ENCODE measurements at regions not wholly inside any gene's neighbourhood (a gene's known extent, or its start where the extent isn't known, plus 50 kb on each side); places are given as distances from the start of the nearest gene placed in this dataset.

DNA sequence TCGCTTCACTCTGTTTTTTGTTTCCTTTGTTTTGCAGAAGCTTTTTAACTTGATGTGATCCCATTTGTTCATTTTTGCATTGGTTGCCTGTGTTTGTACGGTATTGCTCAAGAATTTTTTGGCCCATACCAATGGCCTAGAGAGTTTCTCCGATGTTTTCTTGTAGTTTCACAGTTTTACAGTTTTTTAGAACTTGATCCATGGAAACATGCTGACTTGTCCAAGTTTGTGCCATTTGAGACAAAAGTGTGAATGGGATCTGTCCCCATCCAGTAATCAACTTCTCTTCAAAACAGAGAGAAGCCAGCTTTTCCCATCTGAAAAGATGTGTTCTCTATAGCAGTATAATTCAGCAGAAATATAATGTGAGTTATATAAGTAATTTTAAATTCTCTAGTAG lies 266.5 kb upstream of the LRTM1 start:
- TF ChIP-seq, protein P1, sequence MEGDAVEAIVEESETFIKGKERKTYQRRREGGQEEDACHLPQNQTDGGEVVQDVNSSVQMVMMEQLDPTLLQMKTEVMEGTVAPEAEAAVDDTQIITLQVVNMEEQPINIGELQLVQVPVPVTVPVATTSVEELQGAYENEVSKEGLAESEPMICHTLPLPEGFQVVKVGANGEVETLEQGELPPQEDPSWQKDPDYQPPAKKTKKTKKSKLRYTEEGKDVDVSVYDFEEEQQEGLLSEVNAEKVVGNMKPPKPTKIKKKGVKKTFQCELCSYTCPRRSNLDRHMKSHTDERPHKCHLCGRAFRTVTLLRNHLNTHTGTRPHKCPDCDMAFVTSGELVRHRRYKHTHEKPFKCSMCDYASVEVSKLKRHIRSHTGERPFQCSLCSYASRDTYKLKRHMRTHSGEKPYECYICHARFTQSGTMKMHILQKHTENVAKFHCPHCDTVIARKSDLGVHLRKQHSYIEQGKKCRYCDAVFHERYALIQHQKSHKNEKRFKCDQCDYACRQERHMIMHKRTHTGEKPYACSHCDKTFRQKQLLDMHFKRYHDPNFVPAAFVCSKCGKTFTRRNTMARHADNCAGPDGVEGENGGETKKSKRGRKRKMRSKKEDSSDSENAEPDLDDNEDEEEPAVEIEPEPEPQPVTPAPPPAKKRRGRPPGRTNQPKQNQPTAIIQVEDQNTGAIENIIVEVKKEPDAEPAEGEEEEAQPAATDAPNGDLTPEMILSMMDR (conservative IDR thresholded peaks at IDR 0.05; ENCODE audit: low read depth, low read length): no peak
- H3K4me3 ChIP-seq (ENCODE audit: low read depth, low read length): no peak overlapping the region
- no peak for DNase-seq (ENCODE audit: low read depth)

DNA sequence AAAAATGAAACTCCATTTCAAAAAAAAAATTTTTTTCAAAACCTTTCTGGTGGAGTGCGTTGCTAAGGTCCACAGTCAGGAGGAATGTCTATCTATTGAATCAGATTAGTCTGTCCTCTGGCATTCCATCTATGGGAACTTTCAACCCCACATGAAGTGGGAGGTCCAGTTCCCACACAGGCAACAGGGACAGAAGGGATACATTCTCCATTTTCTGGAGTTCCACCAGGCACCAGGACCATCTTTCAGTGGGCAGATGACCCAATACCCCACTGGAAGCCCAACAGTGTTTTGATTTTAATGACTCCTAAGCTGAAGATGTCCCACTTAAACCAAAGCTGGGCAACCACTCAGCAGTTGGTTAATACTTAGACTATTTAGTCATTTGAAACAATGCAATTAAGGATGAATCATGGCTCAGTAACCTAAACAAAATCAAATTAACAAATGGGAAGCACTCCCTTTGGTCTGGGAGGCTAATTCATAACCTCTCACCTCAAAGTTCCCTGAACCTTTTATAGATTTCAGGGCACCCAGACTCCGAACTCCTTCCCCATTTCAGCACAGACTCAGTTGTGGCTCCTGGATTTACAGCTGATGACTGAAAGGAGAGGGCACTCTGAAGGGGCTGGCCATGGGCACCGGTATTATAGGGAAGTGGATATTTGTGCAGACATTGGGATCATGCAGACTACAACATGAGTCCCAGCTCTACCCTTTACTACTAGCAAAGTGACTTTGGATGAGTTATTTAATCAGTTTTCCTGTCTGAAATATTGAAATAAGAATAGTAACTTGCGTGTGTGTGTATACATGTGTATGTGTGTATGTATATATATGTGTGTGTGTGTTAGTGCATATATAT lies 264.3 kb upstream of the LRTM1 start:
- TF ChIP-seq, protein P1 (conservative IDR thresholded peaks at IDR 0.05; ENCODE audit: low read depth, low read length): no peak
- DNase-seq (ENCODE audit: low read depth): peak; percentile 94
- no peak overlapping the region for H3K4me3 ChIP-seq (ENCODE audit: low read depth, low read length)

DNA sequence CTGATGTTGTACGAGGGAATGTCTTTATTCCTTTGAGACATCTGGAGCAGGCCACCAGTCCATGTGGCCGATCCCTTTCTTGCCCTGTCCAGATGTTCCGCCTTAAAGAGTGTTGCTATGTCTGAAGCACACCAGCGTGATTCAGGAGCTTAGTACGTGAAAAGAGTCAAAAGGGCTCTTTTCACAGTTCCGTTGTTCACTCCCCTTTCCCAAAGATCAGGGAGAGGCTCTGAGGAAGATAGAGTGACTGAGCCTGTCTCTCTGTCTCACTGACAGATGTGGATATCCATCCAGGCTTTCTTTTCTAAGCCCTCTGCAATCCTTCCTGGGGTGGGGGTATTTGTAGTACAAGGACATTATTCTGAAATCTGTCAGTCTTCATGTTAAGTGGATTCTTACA lies 262.5 kb upstream of the LRTM1 start:
- no peak overlapping the region for H3K4me3 ChIP-seq (ENCODE audit: low read depth, low read length)
- TF ChIP-seq, protein P1 (conservative IDR thresholded peaks at IDR 0.05; ENCODE audit: low read depth, low read length): no peak
- peak; percentile 78 for DNase-seq (ENCODE audit: low read depth)

DNA sequence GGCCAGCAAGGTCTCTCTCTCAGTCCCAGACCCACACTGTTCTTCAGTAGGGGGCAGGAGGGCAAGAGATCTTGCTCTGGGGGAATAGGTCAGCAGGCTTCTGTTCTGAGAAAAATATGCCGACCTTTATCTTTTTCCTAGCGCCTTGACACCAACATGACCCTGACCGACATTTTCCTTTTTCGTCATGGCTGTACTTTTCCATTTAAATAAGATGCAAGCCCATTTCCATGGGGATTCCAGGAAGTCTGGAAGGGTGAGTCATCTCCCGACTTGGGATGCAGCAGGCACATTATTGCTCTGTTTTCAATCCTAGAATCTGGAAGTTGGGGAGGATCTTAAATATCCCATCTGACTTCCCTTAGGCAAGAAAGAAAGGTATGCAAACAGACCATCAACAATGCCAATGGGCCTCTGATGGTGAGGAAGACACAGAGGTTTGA lies 261.5 kb upstream of the LRTM1 start:
- peak; percentile 49 for DNase-seq (ENCODE audit: low read depth)
- H3K4me3 ChIP-seq (ENCODE audit: low read depth, low read length): no peak overlapping the region
- TF ChIP-seq, protein P1 (conservative IDR thresholded peaks at IDR 0.05; ENCODE audit: low read depth, low read length): no peak

DNA sequence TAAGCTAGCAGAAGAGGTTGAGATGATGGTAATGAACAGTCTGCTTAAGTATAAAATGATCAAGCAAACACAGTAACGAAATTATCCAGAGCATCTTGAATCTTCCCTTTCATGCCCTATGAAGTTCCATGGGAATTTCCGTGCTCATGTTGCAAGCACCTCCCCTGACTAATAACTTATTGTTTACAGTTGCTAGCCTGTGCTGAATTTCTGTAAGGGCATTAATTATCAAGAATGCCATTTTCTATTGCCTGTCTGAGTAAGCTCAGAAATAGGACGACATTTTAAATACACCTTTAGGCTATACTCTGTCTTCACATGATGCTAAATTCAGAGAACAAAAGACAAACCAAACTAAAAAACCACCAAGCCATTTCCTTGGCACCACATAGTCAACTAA lies 257.5 kb upstream of the LRTM1 start:
- DNase-seq (ENCODE audit: low read depth): peak; percentile 60
- TF ChIP-seq, protein P1 (conservative IDR thresholded peaks at IDR 0.05; ENCODE audit: low read depth, low read length): no peak

DNA sequence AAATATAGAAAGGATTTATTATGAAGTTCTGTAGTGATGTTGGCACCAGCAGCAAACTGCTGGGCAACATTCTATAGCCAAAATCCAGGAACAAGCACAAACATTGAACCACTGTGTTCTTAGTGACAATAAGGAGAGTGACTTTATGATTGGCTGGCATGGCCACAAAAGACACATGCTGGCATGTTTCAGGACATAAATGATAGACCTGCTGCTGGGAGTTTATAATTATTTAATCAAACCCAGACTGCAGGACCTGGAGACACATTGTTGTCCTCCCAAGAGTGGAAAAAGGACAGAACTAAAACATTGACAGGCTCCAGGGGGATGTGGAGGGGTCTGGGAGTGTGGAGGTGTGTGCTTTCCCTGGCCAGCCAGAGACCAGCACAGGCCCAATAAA lies 255.3 kb upstream of the LRTM1 start:
- no peak for DNase-seq (ENCODE audit: low read depth)
- TF ChIP-seq, protein P1 (conservative IDR thresholded peaks at IDR 0.05; ENCODE audit: low read depth, low read length): no peak
- no peak overlapping the region for H3K4me3 ChIP-seq (ENCODE audit: low read depth, low read length)

More for the DNA sequence above, 257.5 kb upstream of the LRTM1 start:
- H3K4me3 ChIP-seq (ENCODE audit: low read depth, low read length): no peak overlapping the region
